CD4-positive, alpha-beta T cell treated with Interleukin-4 for 4 hours (primary cell): ENCODE measurements at regions not wholly inside any gene's neighbourhood (a gene's known extent, or its start where the extent isn't known, plus 50 kb on each side); places are given as distances from the start of the nearest gene placed in this dataset.

ENCODE experiments used
- DNase-seq: peaks from one replicate; pipeline ENCODE4 v3.0.0-alpha.2; 2020

GRCh38 chr14:81673930-81674329 is 140.3 kb upstream of the SEL1L start:
- no peak for DNase-seq

GRCh38 chr14:81676395-81676794 is 142.7 kb upstream of the SEL1L start:
- no peak for DNase-seq

- no peak for DNase-seq
Measured at GRCh38 chr14:81676879-81677278, 143.2 kb upstream of the SEL1L start.

- no peak for DNase-seq
Measured at GRCh38 chr14:81677736-81678135, 144.1 kb upstream of the SEL1L start.

- no peak for DNase-seq
Measured at GRCh38 chr14:81679226-81679625, 145.6 kb upstream of the SEL1L start.

GRCh38 chr14:81681541-81681940 is 147.9 kb upstream of the SEL1L start:
- no peak for DNase-seq

GRCh38 chr14:81682134-81682533 is 148.5 kb upstream of the SEL1L start:
- DNase-seq: no peak

- no peak for DNase-seq
Measured at GRCh38 chr14:81682701-81683100, 149.0 kb upstream of the SEL1L start.

- DNase-seq: no peak
Measured at GRCh38 chr14:81684696-81685095, 151.0 kb upstream of the SEL1L start.

GRCh38 chr14:81686512-81686911 is 152.9 kb upstream of the SEL1L start:
- DNase-seq: no peak

GRCh38 chr14:81691931-81692330 is 158.3 kb upstream of the SEL1L start:
- DNase-seq: no peak

- DNase-seq: no peak
Measured at GRCh38 chr14:81694419-81694818, 160.8 kb upstream of the SEL1L start.

- no peak for DNase-seq
Measured at GRCh38 chr14:81709681-81710080, 176.0 kb upstream of the SEL1L start.

GRCh38 chr14:81710232-81710845 is 176.7 kb upstream of the SEL1L start:
- DNase-seq: peak; percentile 2

- DNase-seq: no peak
Measured at GRCh38 chr14:81715731-81716130, 182.1 kb upstream of the SEL1L start.

GRCh38 chr14:81716953-81717352 is 183.3 kb upstream of the SEL1L start:
- DNase-seq: no peak

- DNase-seq: no peak
Measured at GRCh38 chr14:81723956-81724355, 190.3 kb upstream of the SEL1L start.

- no peak for DNase-seq
Measured at GRCh38 chr14:81727218-81727617, 193.6 kb upstream of the SEL1L start.

GRCh38 chr14:81728447-81728846 is 194.8 kb upstream of the SEL1L start:
- DNase-seq: no peak

GRCh38 chr14:81729622-81730021 is 196.0 kb upstream of the SEL1L start:
- DNase-seq: no peak

- no peak for DNase-seq
Measured at GRCh38 chr14:81737938-81738337, 204.3 kb upstream of the SEL1L start.

GRCh38 chr14:81738946-81739659 is 205.4 kb upstream of the SEL1L start:
- DNase-seq: no peak

GRCh38 chr14:81743605-81744004 is 210.0 kb upstream of the SEL1L start:
- no peak for DNase-seq

- no peak for DNase-seq
Measured at GRCh38 chr14:81751198-81751597, 217.5 kb upstream of the SEL1L start.

- DNase-seq: no peak
Measured at GRCh38 chr14:81759541-81759940, 225.9 kb upstream of the SEL1L start.
